ENCODE measurements at regions not wholly inside any gene's neighbourhood (a gene's known extent, or its start where the extent isn't known, plus 50 kb on each side); places are given as distances from the start of the nearest gene placed in this dataset.

DNA sequence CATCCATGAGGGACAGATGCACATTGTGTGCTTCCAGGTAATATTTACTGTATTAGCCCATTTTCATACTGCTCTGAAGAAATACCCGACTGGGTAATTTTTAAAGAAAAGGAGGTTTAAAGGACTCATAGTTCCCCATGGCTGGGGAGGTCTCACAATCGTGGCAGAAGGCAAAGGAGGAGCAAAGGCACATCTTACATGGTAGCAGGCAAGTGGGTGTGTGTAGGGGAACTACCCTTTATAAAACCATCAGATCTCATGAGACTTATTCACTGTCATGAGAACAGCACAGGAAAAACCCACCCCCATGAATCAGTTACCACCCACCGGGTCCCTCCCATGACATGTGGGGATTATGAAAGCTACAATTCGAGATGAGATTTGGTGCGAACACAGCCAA is 148.8 kb upstream of the FBXL17 start:
- Histone ChIP-seq H3K79me2 (ENCODE audit: control insufficient read depth, low read length) (no peaks in the 10 kb centered on the region), H3K9me2 (replicated peaks; ENCODE audit: control insufficient read depth, low read length) (no peaks in the 10 kb centered on the region), H3K4me3 (ENCODE audit: low read length) (no peak overlapping the region), H3K27me3 (ENCODE audit: control insufficient read depth, low read length) (no peaks in the 10 kb centered on the region), H3K4me2 (ENCODE audit: low read length) (no peak overlapping the region), H3K27ac (ENCODE audit: low read depth, low read length) (no peak overlapping the region), H3K36me3 (ENCODE audit: control insufficient read depth, low read length) (no peaks in the 10 kb centered on the region), H3K4me1 (ENCODE audit: control insufficient read depth, low read length) (no peaks in the 10 kb centered on the region), H3F3A (ENCODE audit: control insufficient read depth, insufficient read depth) (no peaks in the 10 kb centered on the region), H3K9me3 (ENCODE audit: control insufficient read depth, insufficient read depth, low read length) (no peaks in the 10 kb centered on the region; the same call in 1 of the 2 replicates), H4K20me1 (ENCODE audit: control insufficient read depth, insufficient read depth, low read depth, low read length) (no peaks in the 10 kb centered on the region)
- TF ChIP-seq, protein P1, sequence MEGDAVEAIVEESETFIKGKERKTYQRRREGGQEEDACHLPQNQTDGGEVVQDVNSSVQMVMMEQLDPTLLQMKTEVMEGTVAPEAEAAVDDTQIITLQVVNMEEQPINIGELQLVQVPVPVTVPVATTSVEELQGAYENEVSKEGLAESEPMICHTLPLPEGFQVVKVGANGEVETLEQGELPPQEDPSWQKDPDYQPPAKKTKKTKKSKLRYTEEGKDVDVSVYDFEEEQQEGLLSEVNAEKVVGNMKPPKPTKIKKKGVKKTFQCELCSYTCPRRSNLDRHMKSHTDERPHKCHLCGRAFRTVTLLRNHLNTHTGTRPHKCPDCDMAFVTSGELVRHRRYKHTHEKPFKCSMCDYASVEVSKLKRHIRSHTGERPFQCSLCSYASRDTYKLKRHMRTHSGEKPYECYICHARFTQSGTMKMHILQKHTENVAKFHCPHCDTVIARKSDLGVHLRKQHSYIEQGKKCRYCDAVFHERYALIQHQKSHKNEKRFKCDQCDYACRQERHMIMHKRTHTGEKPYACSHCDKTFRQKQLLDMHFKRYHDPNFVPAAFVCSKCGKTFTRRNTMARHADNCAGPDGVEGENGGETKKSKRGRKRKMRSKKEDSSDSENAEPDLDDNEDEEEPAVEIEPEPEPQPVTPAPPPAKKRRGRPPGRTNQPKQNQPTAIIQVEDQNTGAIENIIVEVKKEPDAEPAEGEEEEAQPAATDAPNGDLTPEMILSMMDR (IDR thresholded peaks at IDR 0.05; ENCODE audit: low read depth, low read length, poor library complexity, severe bottlenecking) = no peak
- no peak for TF ChIP-seq EZH2phosphoT487 (IDR thresholded peaks at IDR 0.05; ENCODE audit: borderline replicate concordance, low read length)

DNA sequence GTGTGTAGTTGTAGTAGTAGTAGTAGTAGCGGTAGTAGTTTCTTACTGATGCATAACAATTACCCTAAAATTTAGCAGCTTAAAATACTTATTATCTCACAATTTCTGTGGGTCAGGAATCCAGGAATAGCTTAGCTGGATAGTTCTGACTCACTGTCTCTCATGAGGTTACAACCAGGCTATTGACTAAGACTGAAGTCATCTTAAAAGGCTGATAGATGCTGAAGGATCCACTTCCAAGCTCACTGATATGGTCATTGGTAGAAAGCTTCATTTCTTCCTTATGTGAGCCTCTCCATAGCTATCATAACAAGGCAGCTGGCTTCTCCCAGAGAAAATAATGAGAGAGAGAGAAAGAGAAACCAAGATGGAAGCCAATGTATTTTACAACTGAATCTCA is 147.5 kb upstream of the FBXL17 start:
- H3K27ac ChIP-seq (ENCODE audit: low read depth, low read length) = no peak overlapping the region
- no peaks in the 10 kb centered on the region for H3K27me3 ChIP-seq (ENCODE audit: control insufficient read depth, low read length)
- H3K4me1 ChIP-seq (ENCODE audit: control insufficient read depth, low read length) = no peaks in the 10 kb centered on the region
- H4K20me1 ChIP-seq (ENCODE audit: control insufficient read depth, insufficient read depth, low read depth, low read length) = no peaks in the 10 kb centered on the region
- TF ChIP-seq EZH2phosphoT487 (IDR thresholded peaks at IDR 0.05; ENCODE audit: borderline replicate concordance, low read length) = no peak
- no peaks in the 10 kb centered on the region for H3K79me2 ChIP-seq (ENCODE audit: control insufficient read depth, low read length)
- no peak overlapping the region for H3K4me3 ChIP-seq (ENCODE audit: low read length)
- no peak overlapping the region for H3K4me2 ChIP-seq (ENCODE audit: low read length)
- no peaks in the 10 kb centered on the region for H3F3A ChIP-seq (ENCODE audit: control insufficient read depth, insufficient read depth)
- H3K9me2 ChIP-seq (replicated peaks; ENCODE audit: control insufficient read depth, low read length) = no peaks in the 10 kb centered on the region
- H3K36me3 ChIP-seq (ENCODE audit: control insufficient read depth, low read length) = no peaks in the 10 kb centered on the region
- no peaks in the 10 kb centered on the region; the same call in 1 of the 2 replicates for H3K9me3 ChIP-seq (ENCODE audit: control insufficient read depth, insufficient read depth, low read length)

GRCh38 chr5:108528655-108529054 is 146.8 kb upstream of the FBXL17 start:
- no peaks in the 10 kb centered on the region for H4K20me1 ChIP-seq (ENCODE audit: control insufficient read depth, insufficient read depth, low read depth, low read length)
- H3K79me2 ChIP-seq (ENCODE audit: control insufficient read depth, low read length) = no peaks in the 10 kb centered on the region
- no peaks in the 10 kb centered on the region; the same call in 1 of the 2 replicates for H3K9me3 ChIP-seq (ENCODE audit: control insufficient read depth, insufficient read depth, low read length)
- no peak for TF ChIP-seq EZH2phosphoT487 (IDR thresholded peaks at IDR 0.05; ENCODE audit: borderline replicate concordance, low read length)
- TF ChIP-seq, protein P1 (IDR thresholded peaks at IDR 0.05; ENCODE audit: low read depth, low read length, poor library complexity, severe bottlenecking) = no peak
- no peaks in the 10 kb centered on the region for H3K36me3 ChIP-seq (ENCODE audit: control insufficient read depth, low read length)
- H3K27me3 ChIP-seq (ENCODE audit: control insufficient read depth, low read length) = no peaks in the 10 kb centered on the region
- H3K9me2 ChIP-seq (replicated peaks; ENCODE audit: control insufficient read depth, low read length) = no peaks in the 10 kb centered on the region
- H3K27ac ChIP-seq (ENCODE audit: low read depth, low read length) = no peak overlapping the region
- no peaks in the 10 kb centered on the region for H3K4me1 ChIP-seq (ENCODE audit: control insufficient read depth, low read length)
- no peaks in the 10 kb centered on the region for H3F3A ChIP-seq (ENCODE audit: control insufficient read depth, insufficient read depth)
- no peak overlapping the region for H3K4me2 ChIP-seq (ENCODE audit: low read length)
- H3K4me3 ChIP-seq (ENCODE audit: low read length) = no peak overlapping the region

- Histone ChIP-seq H3K4me1 (ENCODE audit: control insufficient read depth, low read length) (peaks cover 12% of the 10 kb centered on the region), H3K27me3 (ENCODE audit: control insufficient read depth, low read length) (no peaks in the 10 kb centered on the region), H3K27ac (ENCODE audit: low read depth, low read length) (no peak overlapping the region), H3K4me3 (ENCODE audit: low read length) (no peak overlapping the region), H3K9me2 (replicated peaks; ENCODE audit: control insufficient read depth, low read length) (no peaks in the 10 kb centered on the region), H3K79me2 (ENCODE audit: control insufficient read depth, low read length) (no peaks in the 10 kb centered on the region), H3F3A (ENCODE audit: control insufficient read depth, insufficient read depth) (peaks cover 6% of the 10 kb centered on the region; the same call in 1 of the 2 replicates), H4K20me1 (ENCODE audit: control insufficient read depth, insufficient read depth, low read depth, low read length) (no peaks in the 10 kb centered on the region), H3K9me3 (ENCODE audit: control insufficient read depth, insufficient read depth, low read length) (no peaks in the 10 kb centered on the region; the same call in 1 of the 2 replicates), H3K4me2 (ENCODE audit: low read length) (no peak overlapping the region), H3K36me3 (ENCODE audit: control insufficient read depth, low read length) (no peaks in the 10 kb centered on the region)
- TF ChIP-seq EZH2phosphoT487 (IDR thresholded peaks at IDR 0.05; ENCODE audit: borderline replicate concordance, low read length) = no peak
- TF ChIP-seq, protein P1 (IDR thresholded peaks at IDR 0.05; ENCODE audit: low read depth, low read length, poor library complexity, severe bottlenecking) = no peak
These were observed 142.7 kb upstream of the FBXL17 start for GRCh38 chr5:108524564-108524963.

Data from DOHH2 (cell line).